HEK293 (cell line): ENCODE measurements at regions not wholly inside any gene's neighbourhood (a gene's known extent, or its start where the extent isn't known, plus 50 kb on each side); places are given as distances from the start of the nearest gene placed in this dataset.

Source experiments
- CTCF ChIA-PET: fragments of 350-600 bp; formaldehyde crosslinking; extraction: SDS; loops from one replicate; lab custom pipeline; 2021; ENCODE audit warnings: antibody characterized with exemption; lab: Yijun Ruan, JAX
- POLR2A ChIA-PET: fragments of 300-600 bp; formaldehyde crosslinking; extraction: SDS; loops from one replicate; lab custom pipeline; 2020; ENCODE audit warnings: antibody characterized with exemption, inconsistent platforms; lab: Yijun Ruan, JAX
- H3K27ac ChIP-seq: fragments of 200-500 bp; sonication (Bioruptor generic); 2 replicates; pipeline ENCODE4 v1.5.1; 2014; ENCODE audit warnings: low read depth, low read length, control low read depth, inconsistent platforms; ENCODE audit errors: extremely low read depth
- H3K36me3 ChIP-seq, 2 experiments: fragments of 200-500 bp in 1 of 2; sonication (Bioruptor generic) in 1 of 2; 1 replicate in 1 of 2; 2 replicates in 1 of 2; pipeline ENCODE4 v1.5.1; 2014 to 2017; ENCODE audit warnings: inconsistent platforms in 2 of 2, low read length in 2 of 2; ENCODE audit not compliant: control insufficient read depth in 2 of 2, insufficient read depth in 1 of 2
- H3K4me1 ChIP-seq: fragments of 200-500 bp; sonication (Bioruptor generic); 2 replicates; pipeline ENCODE4 v1.5.1; 2014; ENCODE audit warnings: mild to moderate bottlenecking, low read length, inconsistent platforms; ENCODE audit not compliant: control insufficient read depth, insufficient read depth
- H3K4me3 ChIP-seq: 2 replicates; pipeline ENCODE4 v1.5.1; 2011; ENCODE audit warnings: low read depth, mild to moderate bottlenecking, control low read depth, low read length, moderate library complexity
- H3K9me3 ChIP-seq: fragments of 200-500 bp; sonication (Bioruptor generic); 2 replicates; pipeline ENCODE4 v1.5.1; 2014; ENCODE audit warnings: low read depth, low read length, inconsistent platforms; ENCODE audit not compliant: control insufficient read depth, insufficient read depth
- GLI2 ChIP-seq: fragments of 450-650 bp; formaldehyde crosslinking; IDR thresholded peaks from 2 replicates; pipeline ENCODE4; 2017; ENCODE audit warnings: missing biosample characterization, missing genetic modification characterization, low read depth, borderline replicate concordance
- HOXD13 ChIP-seq: sonication (generic); formaldehyde crosslinking; IDR thresholded peaks from 2 replicates; pipeline ENCODE4 v1.8.0; 2022; ENCODE audit warnings: missing genetic modification reagents, borderline replicate concordance
- KLF16 ChIP-seq: fragments of 450-650 bp; formaldehyde crosslinking; IDR thresholded peaks from 2 replicates; pipeline ENCODE4 v1.5.1; 2017; ENCODE audit warnings: missing biosample characterization, missing genetic modification characterization
- RBAK ChIP-seq: fragments of 450-650 bp; formaldehyde crosslinking; IDR thresholded peaks from 2 replicates; pipeline ENCODE4 v1.5.1; 2016; ENCODE audit warnings: missing biosample characterization, missing genetic modification characterization
- SP2 ChIP-seq: fragments of 450-650 bp; formaldehyde crosslinking; IDR thresholded peaks from 2 replicates; pipeline ENCODE4 v1.5.1; 2016; ENCODE audit warnings: missing biosample characterization, missing genetic modification characterization
- YY2 ChIP-seq: fragments of 450-650 bp; formaldehyde crosslinking; IDR thresholded peaks from 2 replicates; pipeline ENCODE4 v1.5.1; 2016; ENCODE audit warnings: missing biosample characterization, missing genetic modification characterization
- ZBTB1 ChIP-seq: fragments of 450-650 bp; formaldehyde crosslinking; IDR thresholded peaks from 2 replicates; pipeline ENCODE4 v1.5.1; 2016; ENCODE audit warnings: missing biosample characterization, missing genetic modification characterization
- ZBTB17 ChIP-seq: fragments of 450-650 bp; formaldehyde crosslinking; IDR thresholded peaks from 2 replicates; pipeline ENCODE4 v1.5.1; 2016; ENCODE audit warnings: missing biosample characterization, missing genetic modification characterization
- ZEB2 ChIP-seq: fragments of 450-650 bp; formaldehyde crosslinking; IDR thresholded peaks from 2 replicates; pipeline ENCODE4 v1.5.1; 2016; ENCODE audit warnings: missing biosample characterization, missing genetic modification characterization
- ZNF416 ChIP-seq: fragments of 450-650 bp; formaldehyde crosslinking; IDR thresholded peaks from 2 replicates; pipeline ENCODE4 v1.5.1; 2016; ENCODE audit warnings: missing biosample characterization, missing genetic modification characterization
- ZNF473 ChIP-seq: fragments of 450-650 bp; formaldehyde crosslinking; IDR thresholded peaks from 2 replicates; pipeline ENCODE4 v1.5.1; 2017; ENCODE audit warnings: missing biosample characterization, missing genetic modification characterization
- ZNF501 ChIP-seq: fragments of 450-650 bp; formaldehyde crosslinking; IDR thresholded peaks from 2 replicates; pipeline ENCODE4 v1.5.1; 2016; ENCODE audit warnings: missing biosample characterization, missing genetic modification characterization
- ZNF514 ChIP-seq: fragments of 450-650 bp; formaldehyde crosslinking; IDR thresholded peaks from 2 replicates; pipeline ENCODE4 v1.5.1; 2016; ENCODE audit warnings: missing biosample characterization, missing genetic modification characterization
- ZNF549 ChIP-seq: fragments of 450-650 bp; IDR thresholded peaks from 2 replicates; pipeline ENCODE4 v1.5.1; 2018; ENCODE audit warnings: missing biosample characterization, missing genetic modification characterization, mild to moderate bottlenecking, inconsistent platforms, moderate library complexity
- ZNF555 ChIP-seq: fragments of 450-650 bp; formaldehyde crosslinking; conservative IDR thresholded peaks from 2 replicates; pipeline ENCODE4 v1.5.1; 2017; ENCODE audit warnings: missing biosample characterization, mild to moderate bottlenecking, missing genetic modification characterization, inconsistent platforms
- ZNF571 ChIP-seq: fragments of 450-650 bp; formaldehyde crosslinking; IDR thresholded peaks from 2 replicates; pipeline ENCODE4 v1.5.0; 2017; ENCODE audit warnings: missing biosample characterization, missing genetic modification characterization
- ZNF660 ChIP-seq: fragments of 450-650 bp; IDR thresholded peaks from 2 replicates; pipeline ENCODE4 v1.5.1; 2018; ENCODE audit warnings: missing biosample characterization, mild to moderate bottlenecking, missing genetic modification characterization
- ZNF664 ChIP-seq: fragments of 450-650 bp; formaldehyde crosslinking; IDR thresholded peaks from 2 replicates; pipeline ENCODE4 v1.5.1; 2016; ENCODE audit warnings: missing biosample characterization, missing genetic modification characterization
- ZNF701 ChIP-seq: fragments of 450-650 bp; formaldehyde crosslinking; IDR thresholded peaks from 2 replicates; pipeline ENCODE4 v1.5.1; 2016; ENCODE audit warnings: missing biosample characterization, missing genetic modification characterization
- ZNF76 ChIP-seq: fragments of 450-650 bp; formaldehyde crosslinking; IDR thresholded peaks from 2 replicates; pipeline ENCODE4; 2016; ENCODE audit warnings: low read depth, missing biosample characterization, missing genetic modification characterization, borderline replicate concordance
- TF ChIP-seq, protein P1 (sequence below): fragments of 450-650 bp; formaldehyde crosslinking; IDR thresholded peaks from 2 replicates; pipeline ENCODE4 v1.5.1; 2016; ENCODE audit warnings: missing biosample characterization, missing genetic modification characterization
- TF ChIP-seq, protein P2 (sequence below): fragments of 450-650 bp; formaldehyde crosslinking; IDR thresholded peaks from 2 replicates; pipeline ENCODE4 v1.5.1; 2016; ENCODE audit warnings: missing biosample characterization, missing genetic modification characterization
- TF ChIP-seq, protein P3 (sequence below): fragments of 450-650 bp; formaldehyde crosslinking; optimal IDR thresholded peaks from 2 replicates; pipeline ENCODE3; 2016; ENCODE audit warnings: missing biosample characterization, mild to moderate bottlenecking, missing genetic modification characterization
- TF ChIP-seq, protein P4 (sequence below): fragments of 450-650 bp; formaldehyde crosslinking; IDR thresholded peaks from 2 replicates; pipeline ENCODE4 v1.5.1; 2017; ENCODE audit warnings: missing biosample characterization, missing genetic modification characterization
- TF ChIP-seq, protein P5 (sequence below): fragments of 450-650 bp; formaldehyde crosslinking; IDR thresholded peaks from 2 replicates; pipeline ENCODE4 v1.5.1; 2016; ENCODE audit warnings: missing biosample characterization, missing genetic modification characterization

DNA sequence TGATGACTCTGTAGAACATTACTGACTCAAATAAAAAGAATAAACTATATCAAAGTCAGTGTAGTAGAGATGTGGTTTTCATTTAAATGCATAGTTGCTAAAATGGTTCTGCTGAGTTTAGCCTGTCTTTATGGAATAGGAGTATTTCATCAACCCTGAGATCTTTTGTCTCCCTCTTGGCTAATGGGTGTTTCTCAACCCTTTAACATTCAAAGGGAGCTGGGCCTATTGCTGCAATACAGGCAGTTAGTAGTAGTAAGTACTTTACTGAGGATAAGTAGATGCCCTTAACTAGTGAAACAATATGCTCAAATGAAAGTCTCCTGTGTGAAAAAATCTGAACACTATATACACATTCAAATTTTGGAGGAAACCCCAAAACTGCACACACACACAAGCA is 184.7 kb upstream of the TTC14 start:
- no peaks in the 10 kb centered on the region for H3K36me3 ChIP-seq
- no peak overlapping the region for H3K4me3 ChIP-seq
- ChIA-PET POLR2A (no interaction called here), CTCF (no interaction called here)
- no peak for TF ChIP-seq ZBTB17 (tag by site-specific recombination)
- TF ChIP-seq HOXD13 (CRISPR knock-in tag) = no peak
- no peak for TF ChIP-seq KLF16 (tag by site-specific recombination)
- TF ChIP-seq, protein P1, sequence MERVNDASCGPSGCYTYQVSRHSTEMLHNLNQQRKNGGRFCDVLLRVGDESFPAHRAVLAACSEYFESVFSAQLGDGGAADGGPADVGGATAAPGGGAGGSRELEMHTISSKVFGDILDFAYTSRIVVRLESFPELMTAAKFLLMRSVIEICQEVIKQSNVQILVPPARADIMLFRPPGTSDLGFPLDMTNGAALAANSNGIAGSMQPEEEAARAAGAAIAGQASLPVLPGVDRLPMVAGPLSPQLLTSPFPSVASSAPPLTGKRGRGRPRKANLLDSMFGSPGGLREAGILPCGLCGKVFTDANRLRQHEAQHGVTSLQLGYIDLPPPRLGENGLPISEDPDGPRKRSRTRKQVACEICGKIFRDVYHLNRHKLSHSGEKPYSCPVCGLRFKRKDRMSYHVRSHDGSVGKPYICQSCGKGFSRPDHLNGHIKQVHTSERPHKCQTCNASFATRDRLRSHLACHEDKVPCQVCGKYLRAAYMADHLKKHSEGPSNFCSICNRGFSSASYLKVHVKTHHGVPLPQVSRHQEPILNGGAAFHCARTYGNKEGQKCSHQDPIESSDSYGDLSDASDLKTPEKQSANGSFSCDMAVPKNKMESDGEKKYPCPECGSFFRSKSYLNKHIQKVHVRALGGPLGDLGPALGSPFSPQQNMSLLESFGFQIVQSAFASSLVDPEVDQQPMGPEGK (tag by site-specific recombination) = no peak
- no peak for TF ChIP-seq RBAK (tag by site-specific recombination)
- TF ChIP-seq, protein P2, sequence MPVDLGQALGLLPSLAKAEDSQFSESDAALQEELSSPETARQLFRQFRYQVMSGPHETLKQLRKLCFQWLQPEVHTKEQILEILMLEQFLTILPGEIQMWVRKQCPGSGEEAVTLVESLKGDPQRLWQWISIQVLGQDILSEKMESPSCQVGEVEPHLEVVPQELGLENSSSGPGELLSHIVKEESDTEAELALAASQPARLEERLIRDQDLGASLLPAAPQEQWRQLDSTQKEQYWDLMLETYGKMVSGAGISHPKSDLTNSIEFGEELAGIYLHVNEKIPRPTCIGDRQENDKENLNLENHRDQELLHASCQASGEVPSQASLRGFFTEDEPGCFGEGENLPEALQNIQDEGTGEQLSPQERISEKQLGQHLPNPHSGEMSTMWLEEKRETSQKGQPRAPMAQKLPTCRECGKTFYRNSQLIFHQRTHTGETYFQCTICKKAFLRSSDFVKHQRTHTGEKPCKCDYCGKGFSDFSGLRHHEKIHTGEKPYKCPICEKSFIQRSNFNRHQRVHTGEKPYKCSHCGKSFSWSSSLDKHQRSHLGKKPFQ (tag by site-specific recombination) = no peak
- no peaks in the 10 kb centered on the region for H3K9me3 ChIP-seq
- H3K27ac ChIP-seq = no peak overlapping the region
- no peaks in the 10 kb centered on the region for H3K4me1 ChIP-seq

DNA sequence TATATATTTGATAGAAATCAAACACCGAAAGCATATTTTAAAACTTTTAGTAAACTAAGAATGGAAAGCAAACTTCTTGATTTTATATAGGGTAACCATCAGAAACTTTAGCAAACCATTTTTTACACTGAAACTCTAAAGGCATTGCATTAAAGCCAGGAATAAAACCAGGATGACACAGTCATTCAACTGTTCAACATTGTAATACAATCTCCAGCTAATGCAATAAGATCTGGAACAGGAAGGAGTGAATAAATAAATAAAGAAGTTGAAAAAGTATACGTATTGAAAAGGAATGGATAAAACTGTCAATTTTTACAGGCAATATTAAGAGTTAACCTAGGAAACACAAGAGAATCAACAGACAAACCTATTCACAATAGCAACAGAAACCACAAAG is 181.9 kb upstream of the TTC14 start:
- no peak overlapping the region for H3K27ac ChIP-seq
- no peak for TF ChIP-seq ZNF701 (tag by site-specific recombination)
- no peak for TF ChIP-seq GLI2 (tag by site-specific recombination)
- no peak for TF ChIP-seq ZBTB1 (tag by site-specific recombination)
- TF ChIP-seq ZNF555 (tag by site-specific recombination) = no peak
- no peak for TF ChIP-seq ZNF660 (tag by site-specific recombination)
- no peaks in the 10 kb centered on the region for H3K36me3 ChIP-seq
- H3K4me1 ChIP-seq = no peaks in the 10 kb centered on the region
- CTCF ChIA-PET = no interaction called here
- POLR2A ChIA-PET = no interaction called here
- H3K4me3 ChIP-seq = no peak overlapping the region
- no peaks in the 10 kb centered on the region for H3K9me3 ChIP-seq

DNA sequence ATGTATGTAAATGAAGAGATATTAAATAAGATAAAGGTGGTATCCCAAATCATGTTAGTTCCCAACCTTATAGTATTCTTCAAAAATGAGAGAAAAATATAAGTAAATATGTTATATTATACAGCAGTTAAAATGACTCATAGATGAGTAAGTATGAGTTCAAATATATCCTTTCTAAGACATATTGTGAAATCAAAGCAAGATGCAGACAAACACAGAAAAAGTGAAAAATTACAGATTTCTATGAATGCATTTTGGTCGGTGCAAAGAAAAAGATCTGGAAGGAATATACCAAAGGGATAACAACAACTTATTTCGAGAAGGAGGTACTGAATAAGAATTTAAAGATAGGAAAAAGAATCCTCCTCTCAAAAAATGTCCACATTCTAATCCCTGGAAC is 181.2 kb upstream of the TTC14 start:
- no peak overlapping the region for H3K27ac ChIP-seq
- no peak overlapping the region for H3K4me3 ChIP-seq

DNA sequence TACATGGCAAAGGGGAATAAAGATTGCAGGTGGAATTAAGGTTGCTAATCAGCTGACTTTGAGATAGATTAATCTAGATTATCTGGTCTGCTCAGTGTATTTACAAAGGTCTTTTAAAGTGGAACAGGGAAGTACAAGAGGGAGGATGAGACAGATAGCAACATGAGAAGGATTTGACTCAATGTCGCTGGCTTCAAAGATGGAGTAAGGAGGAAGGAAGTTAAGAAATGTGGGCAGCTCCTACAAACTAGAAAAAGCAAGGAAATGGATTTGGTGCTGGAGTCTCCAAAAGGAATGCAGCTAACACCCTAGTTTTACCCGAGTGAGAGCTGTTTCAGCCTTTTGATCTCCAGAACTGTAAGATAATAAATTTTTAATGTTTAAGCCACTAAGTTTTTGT is 180.7 kb upstream of the TTC14 start:
- Histone ChIP-seq H3K9me3 (no peaks in the 10 kb centered on the region), H3K4me3 (no peak overlapping the region), H3K36me3 (no peaks in the 10 kb centered on the region), H3K27ac (no peak overlapping the region), H3K4me1 (no peaks in the 10 kb centered on the region)
- POLR2A ChIA-PET = no interaction called here
- CTCF ChIA-PET = no interaction called here
- TF ChIP-seq ZNF416 = no peak
- TF ChIP-seq ZNF473 (tag by site-specific recombination) = no peak
- TF ChIP-seq, protein P3, sequence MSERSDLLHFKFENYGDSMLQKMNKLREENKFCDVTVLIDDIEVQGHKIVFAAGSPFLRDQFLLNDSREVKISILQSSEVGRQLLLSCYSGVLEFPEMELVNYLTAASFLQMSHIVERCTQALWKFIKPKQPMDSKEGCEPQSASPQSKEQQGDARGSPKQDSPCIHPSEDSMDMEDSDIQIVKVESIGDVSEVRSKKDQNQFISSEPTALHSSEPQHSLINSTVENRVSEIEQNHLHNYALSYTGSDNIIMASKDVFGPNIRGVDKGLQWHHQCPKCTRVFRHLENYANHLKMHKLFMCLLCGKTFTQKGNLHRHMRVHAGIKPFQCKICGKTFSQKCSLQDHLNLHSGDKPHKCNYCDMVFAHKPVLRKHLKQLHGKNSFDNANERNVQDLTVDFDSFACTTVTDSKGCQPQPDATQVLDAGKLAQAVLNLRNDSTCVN = no peak
- no peak for TF ChIP-seq ZEB2
- no peak for TF ChIP-seq ZNF664 (tag by site-specific recombination)
- no peak for TF ChIP-seq ZBTB1 (tag by site-specific recombination)
- TF ChIP-seq YY2 (tag by site-specific recombination) = no peak
- TF ChIP-seq ZNF76 (tag by site-specific recombination) = no peak
- no peak for TF ChIP-seq SP2 (tag by site-specific recombination)
- TF ChIP-seq, protein P4, sequence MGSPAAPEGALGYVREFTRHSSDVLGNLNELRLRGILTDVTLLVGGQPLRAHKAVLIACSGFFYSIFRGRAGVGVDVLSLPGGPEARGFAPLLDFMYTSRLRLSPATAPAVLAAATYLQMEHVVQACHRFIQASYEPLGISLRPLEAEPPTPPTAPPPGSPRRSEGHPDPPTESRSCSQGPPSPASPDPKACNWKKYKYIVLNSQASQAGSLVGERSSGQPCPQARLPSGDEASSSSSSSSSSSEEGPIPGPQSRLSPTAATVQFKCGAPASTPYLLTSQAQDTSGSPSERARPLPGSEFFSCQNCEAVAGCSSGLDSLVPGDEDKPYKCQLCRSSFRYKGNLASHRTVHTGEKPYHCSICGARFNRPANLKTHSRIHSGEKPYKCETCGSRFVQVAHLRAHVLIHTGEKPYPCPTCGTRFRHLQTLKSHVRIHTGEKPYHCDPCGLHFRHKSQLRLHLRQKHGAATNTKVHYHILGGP = no peak
- TF ChIP-seq ZNF571 (tag by site-specific recombination) = no peak
- TF ChIP-seq, protein P5, sequence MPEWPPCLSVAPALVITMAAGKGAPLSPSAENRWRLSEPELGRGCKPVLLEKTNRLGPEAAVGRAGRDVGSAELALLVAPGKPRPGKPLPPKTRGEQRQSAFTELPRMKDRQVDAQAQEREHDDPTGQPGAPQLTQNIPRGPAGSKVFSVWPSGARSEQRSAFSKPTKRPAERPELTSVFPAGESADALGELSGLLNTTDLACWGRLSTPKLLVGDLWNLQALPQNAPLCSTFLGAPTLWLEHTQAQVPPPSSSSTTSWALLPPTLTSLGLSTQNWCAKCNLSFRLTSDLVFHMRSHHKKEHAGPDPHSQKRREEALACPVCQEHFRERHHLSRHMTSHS = no peak

More for the DNA sequence above, 181.2 kb upstream of the TTC14 start:
- no peaks in the 10 kb centered on the region for H3K4me1 ChIP-seq
- ChIA-PET CTCF (no interaction called here), POLR2A (no interaction called here)
- H3K36me3 ChIP-seq = no peaks in the 10 kb centered on the region
- TF ChIP-seq ZNF501 (tag by site-specific recombination) (no peak), ZNF514 (tag by site-specific recombination) (no peak), ZNF549 (no peak)
- no peaks in the 10 kb centered on the region for H3K9me3 ChIP-seq
